Liver (tissue), 2 donors: ENCODE measurements at regions not wholly inside any gene's neighbourhood (a gene's known extent, or its start where the extent isn't known, plus 50 kb on each side); places are given as distances from the start of the nearest gene placed in this dataset.

Source experiments
- TF ChIP-seq, protein P1 (sequence below): fragments of 150-350 bp; IDR thresholded peaks from 2 replicates; pipeline ENCODE4 v1.5.1; 2017; ENCODE audit warnings: improper control_type of control experiment, low read depth, low read length; ENCODE audit not compliant: missing input control
- TF ChIP-seq, protein P2 (sequence below): IDR thresholded peaks from 2 replicates; pipeline ENCODE4 v1.6.1; 2016; ENCODE audit warnings: antibody characterized with exemption
- donor health status: healthy.

DNA sequence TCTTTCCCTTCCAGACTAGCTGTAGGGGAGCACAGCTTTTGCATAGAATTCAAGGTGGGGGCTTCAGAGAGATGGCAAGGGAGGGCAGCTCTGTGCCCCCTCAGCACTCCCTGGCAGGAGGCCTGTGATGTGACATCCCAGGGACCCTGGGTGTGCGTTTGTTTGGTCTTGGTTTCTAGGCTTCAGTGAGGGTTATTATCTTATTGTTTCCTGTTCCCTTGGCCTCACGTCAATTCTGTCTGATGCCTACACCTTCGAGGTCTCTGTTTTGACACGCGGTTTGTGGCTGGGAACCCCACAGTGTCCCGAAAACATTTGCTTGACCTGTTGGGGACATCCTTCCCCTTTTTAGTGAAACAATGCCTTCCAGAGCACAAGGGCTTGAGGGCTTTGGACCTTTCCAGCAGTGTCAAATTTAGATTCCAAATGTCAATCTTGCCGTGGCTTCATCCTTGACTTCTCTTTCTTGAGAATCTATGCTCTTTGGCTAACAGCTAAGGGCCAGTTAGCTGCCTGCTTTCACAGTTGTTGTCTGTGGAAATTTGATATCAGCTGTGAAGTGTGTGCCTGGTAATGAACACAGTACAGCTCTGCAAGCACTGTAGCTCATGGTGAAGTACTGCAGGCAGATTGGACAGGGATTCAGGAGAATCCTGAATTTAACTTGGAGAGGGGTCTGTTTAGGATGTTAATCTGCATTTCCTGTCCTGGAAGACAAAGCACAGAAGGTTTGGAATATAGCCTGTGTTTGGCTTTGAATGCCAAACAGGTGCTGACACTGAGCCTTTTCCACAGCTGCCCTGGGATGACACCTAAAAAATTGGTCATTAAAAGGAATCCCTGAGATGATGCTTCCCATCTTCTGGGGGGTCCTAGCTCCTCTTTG lies 108.2 kb upstream of the CXCR4 start:
- TF ChIP-seq, protein P1, sequence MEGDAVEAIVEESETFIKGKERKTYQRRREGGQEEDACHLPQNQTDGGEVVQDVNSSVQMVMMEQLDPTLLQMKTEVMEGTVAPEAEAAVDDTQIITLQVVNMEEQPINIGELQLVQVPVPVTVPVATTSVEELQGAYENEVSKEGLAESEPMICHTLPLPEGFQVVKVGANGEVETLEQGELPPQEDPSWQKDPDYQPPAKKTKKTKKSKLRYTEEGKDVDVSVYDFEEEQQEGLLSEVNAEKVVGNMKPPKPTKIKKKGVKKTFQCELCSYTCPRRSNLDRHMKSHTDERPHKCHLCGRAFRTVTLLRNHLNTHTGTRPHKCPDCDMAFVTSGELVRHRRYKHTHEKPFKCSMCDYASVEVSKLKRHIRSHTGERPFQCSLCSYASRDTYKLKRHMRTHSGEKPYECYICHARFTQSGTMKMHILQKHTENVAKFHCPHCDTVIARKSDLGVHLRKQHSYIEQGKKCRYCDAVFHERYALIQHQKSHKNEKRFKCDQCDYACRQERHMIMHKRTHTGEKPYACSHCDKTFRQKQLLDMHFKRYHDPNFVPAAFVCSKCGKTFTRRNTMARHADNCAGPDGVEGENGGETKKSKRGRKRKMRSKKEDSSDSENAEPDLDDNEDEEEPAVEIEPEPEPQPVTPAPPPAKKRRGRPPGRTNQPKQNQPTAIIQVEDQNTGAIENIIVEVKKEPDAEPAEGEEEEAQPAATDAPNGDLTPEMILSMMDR, result no peak
- TF ChIP-seq, protein P2, sequence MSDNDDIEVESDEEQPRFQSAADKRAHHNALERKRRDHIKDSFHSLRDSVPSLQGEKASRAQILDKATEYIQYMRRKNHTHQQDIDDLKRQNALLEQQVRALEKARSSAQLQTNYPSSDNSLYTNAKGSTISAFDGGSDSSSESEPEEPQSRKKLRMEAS, result no peak
